B cell (primary cell): ENCODE measurements at regions not wholly inside any gene's neighbourhood (a gene's known extent, or its start where the extent isn't known, plus 50 kb on each side); places are given as distances from the start of the nearest gene placed in this dataset.

Experiments
- ATAC-seq: fragments of 200-7000 bp; cut with Tn5 transposase; one replicate; pipeline ENCODE4 v1.10.0; 2021; ENCODE audit warnings: low read depth, mild to moderate bottlenecking, moderate number of reproducible peaks, moderate library complexity
- CTCF ChIA-PET: fragments of 350-600 bp; sonication (Branson Sonifier 250); formaldehyde crosslinking; loops from one replicate; lab custom pipeline; 2021; ENCODE audit warnings: antibody characterized with exemption, inconsistent platforms; lab: Charles Lee
- POLR2A ChIA-PET: fragments of 350-600 bp; sonication (Branson Sonifier 250); formaldehyde crosslinking; loops from one replicate; lab custom pipeline; 2021; ENCODE audit warnings: antibody characterized with exemption; lab: Charles Lee
- DNase-seq: peaks from one replicate; pipeline ENCODE4 v3.0.0; 2013
- H2AFZ ChIP-seq: 2 replicates; pipeline ENCODE4 v1.6.1; 2012; ENCODE audit warnings: mild to moderate bottlenecking, low read depth, low read length; ENCODE audit not compliant: insufficient read depth, poor library complexity, severe bottlenecking
- H3K27ac ChIP-seq, 2 donors: 1 replicate in 1 of 2; 2 replicates in 1 of 2; pipeline ENCODE4 v1.5.1; 2012 to 2013; ENCODE audit warnings: low read length in 2 of 2, mild to moderate bottlenecking in 2 of 2, moderate library complexity in 1 of 2
- H3K27me3 ChIP-seq, 4 experiments: fragments of 200-600 bp in 1 of 4; sonication (generic) in 1 of 4; replicated peaks in 1 of 4; 1 replicate in 2 of 4; 2 replicates in 2 of 4; pipeline versions ENCODE4 v1.6.1 to v1.7.0; 2013 to 2016; ENCODE audit warnings: low read length in 3 of 4, mild to moderate bottlenecking in 2 of 4, mixed read lengths in 1 of 4, moderate library complexity in 1 of 4; ENCODE audit not compliant: insufficient read depth in 4 of 4, control insufficient read depth in 3 of 4; ENCODE audit errors: control extremely low read depth in 1 of 4
- H3K36me3 ChIP-seq, 2 experiments: replicated peaks in 1 of 2; 1 replicate in 1 of 2; 2 replicates in 1 of 2; pipeline versions ENCODE4 v1.6.1 to v1.7.1; 2013; ENCODE audit warnings: low read length in 1 of 2; ENCODE audit not compliant: insufficient read depth in 2 of 2, control insufficient read depth in 1 of 2; ENCODE audit errors: control extremely low read depth in 1 of 2, extremely low read depth in 1 of 2
- H3K4me1 ChIP-seq, 2 donors: fragments of 200-600 bp in 1 of 2; sonication (generic) in 1 of 2; 1 replicate in 1 of 2; 2 replicates in 1 of 2; pipeline versions ENCODE4 v1.5.1 to v1.6.1; 2013 to 2017; ENCODE audit warnings: low read length in 2 of 2; ENCODE audit not compliant: control insufficient read depth in 2 of 2, insufficient read depth in 2 of 2
- H3K4me2 ChIP-seq: replicated peaks from 2 replicates; pipeline ENCODE3; 2012; ENCODE audit warnings: mild to moderate bottlenecking, low read depth, low read length; ENCODE audit not compliant: poor library complexity, severe bottlenecking
- H3K4me3 ChIP-seq, 5 experiments: fragments of 200-600 bp in 1 of 5; sonication (generic) in 1 of 5; 1 replicate in 3 of 5; 2 replicates in 2 of 5; pipeline versions ENCODE4 v1.5.1 to v1.7.0; 2011 to 2016; ENCODE audit warnings: low read length in 4 of 5, mild to moderate bottlenecking in 4 of 5, low read depth in 2 of 5, control low read depth in 1 of 5, moderate library complexity in 1 of 5; ENCODE audit not compliant: insufficient read depth in 1 of 5; ENCODE audit errors: control extremely low read depth in 1 of 5, extremely low read depth in 1 of 5
- H3K79me2 ChIP-seq: fragments of 200-600 bp; sonication (generic); one replicate; pipeline ENCODE4 v1.6.0; 2016; ENCODE audit warnings: low read length; ENCODE audit not compliant: control insufficient read depth, insufficient read depth
- H3K9ac ChIP-seq: fragments of 200-600 bp; sonication (generic); 2 replicates; pipeline ENCODE4 v1.6.1; 2017; ENCODE audit warnings: mild to moderate bottlenecking, low read length, moderate library complexity
- H3K9me3 ChIP-seq, 3 donors: one replicate each; pipeline versions ENCODE4 v1.6.1 to v1.7.1; 2013; ENCODE audit warnings: low read length in 2 of 3; ENCODE audit not compliant: control insufficient read depth in 2 of 3, insufficient read depth in 1 of 3; ENCODE audit errors: control extremely low read depth in 1 of 3
- H4K20me1 ChIP-seq: 2 replicates; pipeline ENCODE4 v1.6.0; 2012; ENCODE audit warnings: mild to moderate bottlenecking, low read length; ENCODE audit not compliant: insufficient read depth, control insufficient read depth, poor library complexity, severe bottlenecking
- H3K27ac Mint-ChIP-seq: one replicate; pipeline ENCODE4 v1.8.0; 2021; ENCODE audit warnings: mixed read lengths
- H3K27me3 Mint-ChIP-seq: one replicate; pipeline ENCODE4 v1.8.0; 2021; ENCODE audit warnings: mixed read lengths
- H3K4me1 Mint-ChIP-seq: one replicate; pipeline ENCODE4 v1.8.0; 2021; ENCODE audit warnings: mixed read lengths
- H3K4me3 Mint-ChIP-seq: one replicate; pipeline ENCODE4 v1.8.0; 2021; ENCODE audit warnings: mixed read lengths
- H3K9me3 Mint-ChIP-seq: one replicate; pipeline ENCODE4 v1.8.0; 2022; ENCODE audit warnings: mixed read lengths; ENCODE audit not compliant: insufficient read depth
- CTCF ChIP-seq: fragments of 200-600 bp; IDR thresholded peaks from one replicate; pipeline ENCODE4 v1.8.0; 2022; ENCODE audit warnings: antibody characterized with exemption, mild to moderate bottlenecking
- EZH2 ChIP-seq: IDR thresholded peaks from 2 replicates; pipeline ENCODE4 v1.6.1; 2012; ENCODE audit warnings: borderline replicate concordance, low read depth, mild to moderate bottlenecking, moderate library complexity, low read length; ENCODE audit not compliant: insufficient read depth, poor library complexity, severe bottlenecking
- WGBS: methylation state at CpG from one replicate; pipeline ENCODE4 v1.1.5; 2013; ENCODE audit warnings: missing lambda C conversion rate; ENCODE audit not compliant: insufficient coverage; 5-methylcytosine and 5-hydroxymethylcytosine counted together
- intact Hi-C: fragments of 100-400 bp; cut with micrococcal nuclease; formaldehyde crosslinking; loops from one replicate; pipeline ENCODE4 v1.10.0; 2022

GRCh38 chrX:115459883-115460880 is 100.8 kb upstream of the PLS3 start:
- H3K27ac ChIP-seq, result no peak overlapping the region
- no peaks in the 10 kb centered on the region for H3K27me3 ChIP-seq
- DNase-seq, result no peak
- ChIA-PET POLR2A (no interaction called here), CTCF (no interaction called here)
- H3K9ac ChIP-seq, result no peak overlapping the region
- H3K36me3 ChIP-seq, result no peaks in the 10 kb centered on the region
- no peak overlapping the region for H3K4me2 ChIP-seq
- intact Hi-C loops, result no loop called here
- H3K4me1 ChIP-seq, result no peaks in the 10 kb centered on the region
- ATAC-seq, result no peak
- WGBS, result 100% methylated on average over 1 of the region's 3 CpGs
- no peak overlapping the region for H3K4me3 ChIP-seq
- H3K79me2 ChIP-seq, result no peaks in the 10 kb centered on the region
- H3K4me3 Mint-ChIP-seq, result no peak overlapping the region
- H3K4me1 Mint-ChIP-seq, result no peaks in the 10 kb centered on the region
- no peaks in the 10 kb centered on the region for H3K9me3 Mint-ChIP-seq
- H3K27ac Mint-ChIP-seq, result no peak overlapping the region
- H4K20me1 ChIP-seq, result no peaks in the 10 kb centered on the region
- no peak overlapping the region for H2AFZ ChIP-seq
- no peaks in the 10 kb centered on the region for H3K9me3 ChIP-seq
- H3K27me3 Mint-ChIP-seq, result no peaks in the 10 kb centered on the region
- TF ChIP-seq CTCF (no peak), EZH2 (no peak)

- Histone ChIP-seq H3K4me3 (no peak overlapping the region), H2AFZ (no peak overlapping the region), H3K4me1 (no peaks in the 10 kb centered on the region), H3K9ac (no peak overlapping the region), H3K9me3 (no peaks in the 10 kb centered on the region), H3K36me3 (no peaks in the 10 kb centered on the region), H3K4me2 (no peak overlapping the region), H3K27me3 (no peaks in the 10 kb centered on the region), H3K79me2 (no peaks in the 10 kb centered on the region), H3K27ac (no peak overlapping the region), H4K20me1 (no peaks in the 10 kb centered on the region)
- H3K27ac Mint-ChIP-seq, result no peak overlapping the region
- no peaks in the 10 kb centered on the region for H3K27me3 Mint-ChIP-seq
- TF ChIP-seq EZH2 (no peak), CTCF (no peak)
- H3K4me3 Mint-ChIP-seq, result no peak overlapping the region
- H3K4me1 Mint-ChIP-seq, result no peaks in the 10 kb centered on the region
- intact Hi-C loops, result no loop called here
- no peaks in the 10 kb centered on the region for H3K9me3 Mint-ChIP-seq
- no peak for DNase-seq
- ChIA-PET CTCF (no interaction called here), POLR2A (no interaction called here)
- no peak for ATAC-seq
- no CpG with 5 or more reads among the region's 1 CpG for WGBS
Measured at GRCh38 chrX:115462406-115462805, 98.6 kb upstream of the PLS3 start.
